IPS-20b (cell line): ENCODE measurements at regions not wholly inside any gene's neighbourhood (a gene's known extent, or its start where the extent isn't known, plus 50 kb on each side); places are given as distances from the start of the nearest gene placed in this dataset.

ENCODE experiments used
- H3K27ac ChIP-seq: one replicate; pipeline ENCODE4 v1.5.1; 2013; ENCODE audit warnings: low read length
- H3K27me3 ChIP-seq: 2 replicates; pipeline ENCODE4 v1.6.1; 2013; ENCODE audit warnings: mild to moderate bottlenecking, low read length, inconsistent platforms; ENCODE audit not compliant: insufficient read depth
- H3K36me3 ChIP-seq: 2 replicates; pipeline ENCODE4 v1.6.1; 2013; ENCODE audit warnings: low read depth, mild to moderate bottlenecking, inconsistent platforms, low read length, moderate library complexity; ENCODE audit not compliant: insufficient read depth
- H3K4me1 ChIP-seq: 2 replicates; pipeline ENCODE4 v1.6.1; 2013; ENCODE audit warnings: mild to moderate bottlenecking, control low read depth, inconsistent platforms, low read length, moderate library complexity; ENCODE audit not compliant: insufficient read depth
- H3K4me3 ChIP-seq: 2 replicates; pipeline ENCODE4 v1.5.1; 2013; ENCODE audit warnings: mild to moderate bottlenecking, low read length, inconsistent platforms
- H3K9ac ChIP-seq: 2 replicates; pipeline ENCODE4 v1.6.1; 2013; ENCODE audit warnings: low read depth, mild to moderate bottlenecking, inconsistent platforms, low read length, moderate library complexity
- H3K9me3 ChIP-seq: 2 replicates; pipeline ENCODE4 v1.6.1; 2013; ENCODE audit warnings: mild to moderate bottlenecking, low read depth, low read length, inconsistent platforms; ENCODE audit not compliant: insufficient read depth

DNA sequence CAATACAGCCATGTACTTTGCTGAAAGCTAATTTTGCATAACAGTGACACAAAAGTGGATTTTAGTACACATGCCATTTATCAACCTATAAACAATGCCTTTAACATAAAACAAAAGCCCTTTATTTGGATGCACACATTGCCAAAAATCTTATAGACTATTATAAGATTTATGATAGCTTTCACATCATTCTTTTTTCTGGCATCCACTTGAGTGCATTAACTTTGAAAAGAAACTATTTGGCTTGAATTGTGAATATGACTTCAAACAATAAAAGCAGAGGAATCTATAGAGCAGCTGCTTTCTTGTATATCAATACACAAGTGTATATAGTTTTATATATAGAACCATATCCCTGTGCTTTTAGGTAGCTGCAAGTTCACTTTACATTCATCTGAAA lies 577.4 kb downstream of the CBLN2 start:
- peaks cover 8% of the 10 kb centered on the region for H3K9me3 ChIP-seq
- H3K4me1 ChIP-seq, result no peaks in the 10 kb centered on the region
- H3K9ac ChIP-seq, result no peak overlapping the region

DNA sequence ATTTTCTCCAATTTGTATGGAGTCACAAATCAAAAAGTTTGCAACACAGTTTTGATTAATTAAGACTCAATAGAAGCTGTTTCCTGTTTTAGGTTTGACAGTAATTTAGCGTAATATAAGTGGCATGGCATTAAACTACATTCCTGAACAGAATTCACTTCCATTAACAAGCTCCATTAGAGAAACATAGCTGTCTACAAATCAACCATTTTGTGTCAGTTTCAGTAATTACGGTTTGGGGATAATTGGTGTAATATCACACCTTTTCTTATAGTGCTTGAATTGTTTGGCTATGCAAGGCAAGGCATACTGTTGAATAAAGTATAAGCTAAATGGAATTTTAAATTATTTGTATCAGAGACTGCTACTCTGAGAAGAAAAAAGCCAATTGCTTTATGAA lies 585.5 kb downstream of the CBLN2 start:
- no peaks in the 10 kb centered on the region for H3K36me3 ChIP-seq
- no peak overlapping the region for H3K27ac ChIP-seq
- no peak overlapping the region for H3K4me3 ChIP-seq
- no peaks in the 10 kb centered on the region for H3K4me1 ChIP-seq
- H3K27me3 ChIP-seq, result no peaks in the 10 kb centered on the region
- H3K9ac ChIP-seq, result no peak overlapping the region
- no peaks in the 10 kb centered on the region; the same call in none of the 2 replicates for H3K9me3 ChIP-seq

More for the DNA sequence above, 577.4 kb downstream of the CBLN2 start:
- H3K4me3 ChIP-seq, result no peak overlapping the region
- H3K27me3 ChIP-seq, result no peaks in the 10 kb centered on the region
- H3K36me3 ChIP-seq, result no peaks in the 10 kb centered on the region
- no peak overlapping the region for H3K27ac ChIP-seq

DNA sequence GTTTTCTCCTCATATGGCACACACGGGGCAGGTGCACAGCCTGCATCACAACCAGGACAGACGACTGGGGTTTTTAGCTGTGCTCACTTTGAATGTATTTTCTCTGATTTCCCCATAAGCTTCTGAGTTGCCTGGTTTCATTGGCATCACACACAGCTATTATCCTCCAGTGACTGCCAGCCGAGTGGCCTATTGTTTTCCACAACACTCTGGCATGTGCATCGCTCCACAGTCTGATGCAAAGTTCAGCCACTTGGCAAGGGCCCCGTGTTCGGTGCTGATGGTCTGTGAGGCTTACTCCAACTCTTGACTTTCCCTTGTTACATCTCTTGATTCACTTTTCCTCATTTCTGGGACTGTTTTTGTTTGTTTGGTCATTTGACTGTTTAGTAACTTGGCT lies 593.1 kb downstream of the CBLN2 start:
- H3K9me3 ChIP-seq, result no peaks in the 10 kb centered on the region
- no peaks in the 10 kb centered on the region for H3K27me3 ChIP-seq
- H3K4me3 ChIP-seq, result no peak overlapping the region

DNA sequence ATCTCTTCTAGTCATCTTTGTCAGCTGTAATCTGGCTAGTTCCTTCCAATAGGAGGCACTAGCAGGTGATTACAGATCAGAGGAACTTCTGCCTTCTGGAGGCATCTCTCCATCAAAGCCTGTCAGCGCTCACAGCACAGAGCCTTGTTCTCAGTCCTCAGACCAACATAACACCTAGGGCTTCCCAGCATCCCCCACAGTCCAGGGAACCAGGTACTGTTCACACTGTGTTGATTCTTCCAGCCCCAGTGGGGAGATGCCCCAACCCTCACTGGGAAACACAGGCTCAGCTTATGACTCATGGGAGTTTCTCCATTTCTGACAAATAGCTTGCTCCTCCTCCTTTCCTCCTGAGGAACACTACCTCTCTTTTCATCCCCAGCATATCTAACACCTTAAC lies 601.7 kb downstream of the CBLN2 start:
- no peak overlapping the region for H3K4me3 ChIP-seq
- no peak overlapping the region for H3K27ac ChIP-seq
- no peaks in the 10 kb centered on the region for H3K9me3 ChIP-seq
- no peaks in the 10 kb centered on the region for H3K36me3 ChIP-seq
- H3K27me3 ChIP-seq, result no peaks in the 10 kb centered on the region
- H3K9ac ChIP-seq, result no peak overlapping the region
- H3K4me1 ChIP-seq, result no peaks in the 10 kb centered on the region

More for the DNA sequence above, 593.1 kb downstream of the CBLN2 start:
- Histone ChIP-seq H3K4me1 (no peaks in the 10 kb centered on the region), H3K27ac (no peak overlapping the region), H3K36me3 (no peaks in the 10 kb centered on the region), H3K9ac (no peak overlapping the region)

DNA sequence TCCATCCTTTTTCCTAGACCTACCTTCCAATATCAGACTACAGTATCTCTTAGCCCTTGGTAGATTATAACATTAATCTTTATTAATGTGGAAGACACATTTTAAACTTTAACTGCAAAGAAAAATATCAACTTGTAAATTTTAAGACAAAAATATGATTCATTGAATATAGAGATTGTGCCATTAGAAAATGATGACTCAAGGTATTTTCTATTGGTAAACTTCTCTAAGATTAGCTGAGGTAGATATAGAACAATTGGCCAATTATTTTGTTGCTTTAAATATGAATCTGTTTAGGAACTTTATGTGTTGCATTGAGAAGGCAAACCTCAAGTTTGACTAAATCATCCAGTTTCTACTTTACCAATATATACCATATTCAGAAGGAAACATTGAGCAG lies 604.7 kb downstream of the CBLN2 start:
- Histone ChIP-seq H3K4me1 (no peaks in the 10 kb centered on the region), H3K27ac (no peak overlapping the region), H3K36me3 (no peaks in the 10 kb centered on the region), H3K9me3 (no peaks in the 10 kb centered on the region), H3K4me3 (no peak overlapping the region), H3K27me3 (no peaks in the 10 kb centered on the region), H3K9ac (no peak overlapping the region)

DNA sequence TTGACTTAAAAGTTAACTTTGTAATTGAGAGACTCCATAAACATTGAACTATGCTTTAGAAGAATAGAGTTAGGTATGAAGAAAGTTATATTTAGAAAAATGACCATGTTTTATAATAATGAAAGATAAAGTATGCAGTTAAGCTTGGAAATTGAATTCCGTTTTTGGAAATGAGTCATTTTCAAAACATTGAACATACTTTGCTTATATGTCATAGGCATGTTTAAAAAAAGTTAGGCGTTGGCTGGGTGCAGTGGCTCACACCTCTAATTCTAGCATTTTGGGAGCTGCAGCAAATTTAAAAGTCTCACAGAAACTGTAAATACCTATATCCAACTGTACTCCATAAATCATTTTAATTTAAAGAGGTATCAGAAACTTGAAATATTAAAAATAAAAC lies 607.4 kb downstream of the CBLN2 start:
- no peak overlapping the region for H3K27ac ChIP-seq
- H3K9me3 ChIP-seq, result no peaks in the 10 kb centered on the region
- H3K4me3 ChIP-seq, result no peak overlapping the region
- no peaks in the 10 kb centered on the region for H3K4me1 ChIP-seq
- H3K27me3 ChIP-seq, result no peaks in the 10 kb centered on the region
- H3K9ac ChIP-seq, result no peak overlapping the region
- no peaks in the 10 kb centered on the region for H3K36me3 ChIP-seq

DNA sequence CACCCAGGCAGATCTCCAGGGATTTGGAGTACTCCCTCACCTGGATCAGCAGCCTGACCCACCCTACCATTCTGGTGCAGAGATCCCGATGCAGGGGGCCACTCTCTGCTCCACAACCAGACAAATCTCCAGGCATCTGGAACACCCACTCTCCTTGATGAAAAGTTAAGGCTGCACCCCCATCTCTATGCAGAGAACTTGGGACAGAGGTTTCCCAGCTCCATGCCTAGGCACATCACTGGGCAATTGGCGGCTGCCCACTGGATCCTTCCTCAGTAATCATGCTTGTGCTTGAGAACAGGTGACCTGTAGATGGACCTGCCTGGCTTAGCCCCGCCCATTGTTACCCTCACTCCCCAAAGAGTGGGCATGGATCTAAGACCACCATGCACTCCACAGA lies 624.9 kb downstream of the CBLN2 start:
- Histone ChIP-seq H3K4me3 (no peak overlapping the region), H3K36me3 (no peaks in the 10 kb centered on the region), H3K9me3 (no peaks in the 10 kb centered on the region; the same call in 1 of the 2 replicates), H3K27ac (no peak overlapping the region), H3K4me1 (no peaks in the 10 kb centered on the region), H3K9ac (no peak overlapping the region), H3K27me3 (no peaks in the 10 kb centered on the region)

DNA sequence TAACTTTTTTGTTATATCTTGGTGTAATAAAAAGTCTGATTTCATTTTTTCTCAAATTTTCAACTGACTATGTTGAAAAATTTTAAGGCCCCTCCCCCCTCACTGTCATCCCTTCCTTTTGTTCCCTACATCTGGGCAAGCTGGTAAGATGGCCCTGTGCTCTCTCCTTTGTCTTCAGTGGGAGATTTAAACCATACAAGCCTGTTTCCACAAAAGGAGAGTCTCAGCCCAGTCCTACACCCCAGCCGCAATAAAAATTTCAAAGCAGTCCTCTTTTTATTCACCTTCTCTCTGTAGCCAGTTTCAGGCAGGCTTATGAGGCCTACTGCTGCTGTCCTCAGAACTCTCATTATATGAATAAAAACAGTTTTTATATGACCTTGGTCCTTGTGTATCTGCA lies 630.5 kb downstream of the CBLN2 start:
- Histone ChIP-seq H3K4me1 (peaks cover 4% of the 10 kb centered on the region; the same call in 1 of the 2 replicates), H3K4me3 (no peak overlapping the region), H3K9me3 (no peaks in the 10 kb centered on the region; the same call in 1 of the 2 replicates), H3K9ac (no peak overlapping the region), H3K27ac (no peak overlapping the region), H3K36me3 (no peaks in the 10 kb centered on the region), H3K27me3 (no peaks in the 10 kb centered on the region)

DNA sequence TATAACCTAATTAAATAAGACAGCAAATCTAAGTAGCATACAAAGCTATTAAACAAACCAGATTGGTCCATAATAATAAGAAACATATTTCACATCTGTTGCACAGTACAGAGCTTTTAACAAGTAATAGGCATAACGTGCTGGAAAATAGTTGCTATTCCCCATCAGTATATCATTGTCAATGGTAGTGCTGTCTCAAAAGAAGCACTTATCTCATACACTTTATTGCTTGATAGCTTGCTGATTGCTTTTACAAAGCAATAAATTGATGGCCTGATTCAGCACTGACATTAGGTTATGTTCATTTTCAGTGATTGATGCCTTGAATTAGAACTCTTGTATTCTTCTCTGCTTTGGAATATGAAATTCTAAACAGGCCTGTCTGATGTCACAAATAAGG lies 641.7 kb downstream of the CBLN2 start:
- H3K4me3 ChIP-seq, result no peak overlapping the region
- H3K27me3 ChIP-seq, result no peaks in the 10 kb centered on the region
- H3K9me3 ChIP-seq, result no peaks in the 10 kb centered on the region
- H3K27ac ChIP-seq, result no peak overlapping the region
- no peaks in the 10 kb centered on the region for H3K4me1 ChIP-seq
- no peak overlapping the region for H3K9ac ChIP-seq
- H3K36me3 ChIP-seq, result no peaks in the 10 kb centered on the region

DNA sequence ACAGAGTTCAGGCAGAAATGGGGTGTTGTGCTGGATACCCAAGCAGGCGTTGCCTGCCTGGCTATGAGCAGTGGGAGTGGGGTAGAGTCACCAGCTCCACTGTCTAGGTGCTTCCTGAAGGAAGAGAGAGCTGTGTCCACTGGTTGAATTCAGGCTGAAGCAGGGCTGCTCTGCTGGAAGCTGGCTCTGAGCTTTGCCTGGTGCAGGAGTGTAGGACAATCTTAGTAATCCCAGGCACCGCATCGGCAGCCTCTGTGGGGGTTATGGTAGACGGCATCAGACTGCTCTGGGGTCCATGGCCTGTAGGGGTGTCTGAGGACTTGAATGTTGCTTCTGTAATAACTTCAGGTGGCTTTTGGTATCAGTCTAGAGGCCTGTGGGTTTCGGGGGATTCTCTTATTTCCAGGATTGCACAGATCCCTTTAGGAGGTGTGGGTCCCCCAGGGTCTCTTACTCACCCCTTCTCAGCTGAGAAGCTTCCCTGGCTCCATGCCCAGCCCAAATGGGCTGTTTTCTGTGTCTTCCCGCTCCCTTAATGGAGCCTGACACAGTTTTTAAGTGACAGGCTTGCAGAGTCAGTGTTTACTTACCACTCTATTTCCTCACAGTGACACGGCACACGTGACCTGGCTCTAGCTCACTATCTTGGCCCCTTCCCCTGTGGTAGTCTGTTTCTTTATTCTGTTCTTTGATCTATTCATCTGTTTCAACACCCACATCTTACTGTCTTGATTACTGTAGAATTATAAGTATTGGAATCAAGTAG lies 644.3 kb downstream of the CBLN2 start:
- no peaks in the 10 kb centered on the region for H3K4me1 ChIP-seq
- no peak overlapping the region for H3K9ac ChIP-seq
- H3K4me3 ChIP-seq, result no peak overlapping the region
- H3K9me3 ChIP-seq, result no peaks in the 10 kb centered on the region
- no peaks in the 10 kb centered on the region for H3K27me3 ChIP-seq
- no peak overlapping the region for H3K27ac ChIP-seq
- no peaks in the 10 kb centered on the region for H3K36me3 ChIP-seq

DNA sequence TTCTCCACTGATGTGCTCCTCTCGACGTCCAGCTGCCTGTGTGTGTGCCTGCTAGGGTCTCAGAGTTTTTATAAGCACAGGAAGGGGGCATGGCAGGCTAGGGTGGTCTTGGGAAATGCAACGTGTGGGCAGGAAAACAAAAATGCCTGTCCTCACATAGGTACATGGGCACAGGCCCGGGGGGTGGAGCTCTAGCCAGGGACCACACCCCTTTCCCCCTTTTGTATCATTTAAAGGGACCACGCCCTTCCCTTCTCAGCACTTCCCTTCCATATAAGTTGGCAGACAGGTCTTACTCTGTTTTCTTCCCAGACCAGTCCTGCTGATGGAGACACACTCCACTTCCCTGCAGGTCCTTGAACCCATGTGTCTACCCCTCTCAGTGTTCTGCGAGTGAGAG lies 645.0 kb downstream of the CBLN2 start:
- Histone ChIP-seq H3K9me3 (no peaks in the 10 kb centered on the region), H3K9ac (no peak overlapping the region), H3K4me1 (no peaks in the 10 kb centered on the region), H3K4me3 (no peak overlapping the region), H3K36me3 (no peaks in the 10 kb centered on the region), H3K27me3 (no peaks in the 10 kb centered on the region), H3K27ac (no peak overlapping the region)

DNA sequence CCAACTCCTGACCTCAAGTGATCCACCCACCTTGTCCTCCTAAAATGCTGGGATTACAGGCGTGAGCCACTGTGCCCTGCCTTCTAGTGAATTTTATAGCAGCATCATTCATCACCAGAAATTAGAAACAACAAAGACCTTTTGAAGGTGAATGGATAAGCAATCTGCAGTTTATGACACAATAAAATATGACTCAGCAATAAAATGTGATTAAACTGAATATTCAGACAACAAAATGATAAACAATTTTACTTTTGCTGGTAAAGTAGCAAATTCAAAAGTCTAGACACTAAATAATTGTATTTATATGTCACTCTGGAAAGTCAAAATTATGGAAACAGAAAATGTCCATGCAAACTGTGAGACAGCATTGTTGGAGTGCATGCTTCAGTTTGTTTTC lies 656.6 kb downstream of the CBLN2 start:
- Histone ChIP-seq H3K27ac (no peak overlapping the region), H3K4me1 (no peaks in the 10 kb centered on the region), H3K4me3 (no peak overlapping the region), H3K27me3 (no peaks in the 10 kb centered on the region), H3K36me3 (no peaks in the 10 kb centered on the region), H3K9ac (no peak overlapping the region), H3K9me3 (no peaks in the 10 kb centered on the region)
